Superior temporal gyrus (tissue), 1 donor: ENCODE measurements at regions not wholly inside any gene's neighbourhood (a gene's known extent, or its start where the extent isn't known, plus 50 kb on each side); places are given as distances from the start of the nearest gene placed in this dataset.

Experiments
- DNase-seq: peaks from one replicate; pipeline ENCODE4 v3.0.0-alpha.2; 2016; ENCODE audit errors: extremely low spot score

DNA sequence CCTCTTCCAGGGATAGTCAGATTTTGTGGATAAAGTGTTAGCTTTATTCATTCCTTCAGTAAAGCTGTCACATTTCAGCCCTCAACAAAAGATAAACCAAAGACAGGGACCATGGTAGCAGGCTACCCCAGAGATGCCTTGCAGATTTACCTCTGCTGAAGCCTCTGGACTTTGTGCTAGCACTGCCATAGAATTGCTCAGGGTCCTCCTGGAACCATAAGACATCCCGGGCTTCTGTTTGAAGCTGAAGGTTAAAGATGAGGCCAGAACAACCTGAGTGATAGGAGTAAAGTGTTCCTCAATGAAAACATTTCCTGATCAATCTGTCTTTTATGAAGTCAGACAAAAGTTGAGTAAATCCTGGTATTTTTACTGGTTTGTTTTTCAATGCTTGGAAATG is 57.5 kb upstream of the ARL15 start:
- DNase-seq, result no peak

DNA sequence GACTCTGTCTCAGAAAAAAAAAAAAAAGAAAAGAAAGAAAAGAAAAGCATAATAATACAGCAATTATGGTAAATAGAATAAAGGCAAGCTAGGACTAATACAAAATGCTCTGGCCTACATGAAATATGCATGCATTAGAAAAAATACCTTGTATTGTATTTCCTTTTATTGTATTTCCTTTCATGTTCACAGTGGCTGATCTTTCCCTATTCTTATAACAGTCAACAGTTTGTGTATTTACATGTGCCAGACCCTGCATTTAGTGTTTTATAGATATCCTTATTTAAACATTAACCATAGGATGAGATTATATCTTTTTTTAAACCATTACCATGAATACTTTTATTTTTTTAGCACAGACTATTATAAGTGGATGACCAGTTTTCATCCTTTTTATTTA is 56.3 kb upstream of the ARL15 start:
- no peak for DNase-seq

DNA sequence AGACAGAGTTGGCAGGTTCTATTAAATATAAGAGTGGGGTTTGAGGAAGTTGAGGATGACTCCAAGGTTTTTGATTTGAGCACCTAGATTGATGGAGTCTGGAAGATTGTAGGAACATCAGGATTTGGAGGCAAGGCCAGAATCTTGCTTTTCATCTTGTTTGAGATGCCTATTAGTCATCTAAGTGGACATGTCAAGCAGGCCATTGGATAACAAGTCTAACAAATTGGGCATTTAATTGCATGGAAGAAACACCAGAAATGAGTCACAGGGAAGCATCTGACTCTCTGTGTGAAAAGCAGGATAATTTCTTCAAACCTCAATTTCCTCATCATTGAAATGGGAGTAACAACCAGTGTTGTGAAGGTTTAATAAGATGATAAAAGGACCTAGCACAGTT is 53.3 kb upstream of the ARL15 start:
- no peak for DNase-seq

DNA sequence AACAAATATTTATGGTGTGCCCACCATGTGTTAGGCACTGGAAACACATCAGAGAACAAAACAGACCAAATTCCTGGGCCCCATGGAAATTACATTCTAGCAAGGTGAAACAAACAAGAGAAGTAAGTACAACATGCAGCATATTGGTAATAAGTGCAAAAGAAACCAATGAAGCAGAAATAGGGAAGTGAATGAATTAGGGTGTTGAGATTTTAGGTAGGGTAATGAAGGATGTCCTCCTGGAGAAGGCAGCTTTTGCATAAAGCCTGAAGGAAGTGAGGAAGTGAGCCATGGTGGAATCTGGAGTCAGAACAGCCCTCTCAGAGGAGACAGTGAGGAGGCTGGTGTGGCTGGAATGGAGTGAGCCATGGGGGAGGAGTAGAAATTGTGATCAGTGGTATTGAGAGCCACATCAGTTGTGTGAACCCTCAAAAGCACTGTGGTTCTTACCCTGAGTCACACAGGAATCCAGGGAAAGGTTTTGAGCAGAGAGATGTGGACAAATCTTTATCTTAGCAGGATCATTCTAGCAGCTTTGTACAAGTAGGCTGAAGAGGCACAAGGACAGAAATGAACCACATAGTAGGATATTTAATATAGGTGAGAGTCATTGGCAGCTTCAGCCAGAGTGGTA is 52.7 kb upstream of the ARL15 start:
- DNase-seq, result no peak

DNA sequence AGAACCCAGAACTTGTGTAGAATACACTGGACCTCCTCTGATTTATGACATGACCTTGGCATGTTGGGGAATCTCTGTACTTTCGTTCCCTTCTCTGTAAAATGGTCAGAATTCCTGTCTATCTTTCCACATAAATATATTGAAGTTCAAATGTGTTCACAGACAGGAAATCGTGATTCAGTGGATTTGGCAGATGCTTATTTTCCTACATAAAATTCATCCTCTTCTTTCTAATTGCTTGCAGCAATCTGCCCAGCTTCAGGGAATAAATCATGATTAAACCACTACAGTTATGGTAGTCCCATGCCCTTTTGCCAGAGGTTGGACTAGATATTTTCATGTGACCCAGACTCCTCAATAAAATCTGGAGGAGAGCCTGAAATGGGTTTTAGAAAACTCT is 52.1 kb upstream of the ARL15 start:
- DNase-seq, result peak; percentile 20

DNA sequence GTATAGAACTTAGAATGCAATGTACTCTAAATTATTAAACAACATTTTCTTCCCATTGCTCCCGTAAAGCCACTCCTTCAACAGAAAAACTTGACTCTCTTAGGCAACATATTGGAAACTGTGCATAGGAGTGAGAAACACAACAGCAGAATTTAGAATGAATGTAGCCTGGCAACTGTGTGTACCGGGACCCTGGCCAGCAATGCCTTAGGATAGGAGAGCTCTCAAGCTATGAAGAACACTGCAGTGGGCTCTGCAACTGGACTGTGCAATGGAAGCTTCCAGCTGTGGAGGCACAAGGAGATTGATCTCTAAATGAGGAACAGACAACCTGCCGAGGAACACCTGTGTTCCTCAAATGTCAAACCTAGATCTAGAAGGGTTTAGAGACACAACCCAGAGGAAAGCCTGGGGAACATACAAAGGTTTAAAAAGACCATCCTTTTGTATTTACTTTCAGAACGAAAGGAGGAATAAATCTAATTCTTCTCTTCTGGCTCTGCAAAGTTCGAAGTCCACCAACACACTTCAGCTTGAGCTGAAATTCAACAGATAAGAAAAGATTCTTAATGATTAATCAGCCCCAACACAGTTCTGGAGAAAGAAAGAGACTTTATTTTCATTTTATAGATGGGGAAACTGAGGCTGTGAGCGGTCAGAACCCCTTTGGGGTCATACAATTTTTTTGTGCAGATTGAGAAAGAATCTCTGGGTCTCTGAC is 51.5 kb upstream of the ARL15 start:
- no peak for DNase-seq

DNA sequence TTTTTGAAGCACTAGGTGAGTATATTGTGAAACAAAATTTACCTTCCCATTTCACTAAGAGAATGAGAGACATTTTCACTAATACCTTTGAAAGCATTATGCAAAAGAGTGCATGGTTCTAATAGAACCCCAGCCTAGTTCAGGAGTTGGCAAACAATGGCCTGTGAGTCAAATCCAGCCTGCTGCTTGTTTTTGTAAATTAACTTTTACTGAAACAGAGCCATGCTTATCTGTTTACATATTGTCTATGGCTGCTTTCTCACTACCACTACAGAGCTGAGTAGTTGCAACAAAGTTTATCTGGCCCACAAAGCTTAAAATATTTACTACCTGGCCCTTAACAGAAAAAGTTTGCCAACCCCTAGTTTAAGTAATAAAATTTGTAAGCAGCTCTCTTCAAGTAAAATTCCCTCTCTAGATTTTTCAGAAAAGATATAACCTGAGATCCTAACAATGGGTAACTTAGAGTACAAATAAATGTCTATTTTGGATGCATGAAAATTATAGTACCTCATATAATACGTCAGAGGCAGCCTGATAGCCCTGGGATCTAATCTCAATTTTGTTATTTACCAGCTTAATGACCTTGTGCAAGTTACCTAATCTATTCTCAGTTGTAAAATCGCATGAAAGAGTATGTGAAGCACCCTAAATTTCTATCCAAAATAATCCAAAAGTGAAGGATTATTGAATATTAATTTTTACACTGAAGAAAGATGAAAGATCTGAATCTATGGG is 50.7 kb upstream of the ARL15 start:
- DNase-seq, result no peak
